ENCODE measurements at regions not wholly inside any gene's neighbourhood (a gene's known extent, or its start where the extent isn't known, plus 50 kb on each side); places are given as distances from the start of the nearest gene placed in this dataset.

DNA sequence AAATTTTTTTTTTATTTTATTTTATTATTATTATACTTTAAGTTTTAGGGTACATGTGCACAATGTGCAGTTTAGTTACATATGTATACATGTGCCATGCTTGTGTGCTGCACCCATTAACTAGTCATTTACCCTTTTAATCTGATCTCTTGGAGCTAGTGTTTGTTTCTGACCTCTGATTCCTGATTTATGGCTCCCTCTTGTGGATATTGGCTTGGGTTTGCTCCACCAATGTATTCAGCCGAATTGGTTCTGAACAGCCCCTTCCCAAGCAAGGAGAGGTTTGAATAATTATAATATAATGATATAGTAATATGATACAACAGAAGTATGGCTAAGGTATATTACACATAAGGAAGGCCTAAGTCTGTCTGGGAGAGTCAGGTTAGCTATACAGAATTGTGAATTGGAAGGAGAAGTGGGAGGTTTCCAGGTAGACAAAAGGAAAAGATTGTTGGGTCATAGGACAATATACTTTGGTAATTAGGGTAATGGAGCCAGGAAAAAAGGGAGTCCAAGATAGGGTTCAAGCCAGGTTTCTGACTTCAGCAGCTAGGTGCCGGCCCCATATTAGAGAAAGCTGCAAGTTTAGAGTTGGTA lies 53.1 kb upstream of the HMCN1 start:
- no peak for TF ChIP-seq ZFP3 (CRISPR knock-in tag; IDR thresholded peaks at IDR 0.05)
- no peak for TF ChIP-seq ZFP30 (CRISPR knock-in tag; IDR thresholded peaks at IDR 0.05)
- TF ChIP-seq, protein P1, sequence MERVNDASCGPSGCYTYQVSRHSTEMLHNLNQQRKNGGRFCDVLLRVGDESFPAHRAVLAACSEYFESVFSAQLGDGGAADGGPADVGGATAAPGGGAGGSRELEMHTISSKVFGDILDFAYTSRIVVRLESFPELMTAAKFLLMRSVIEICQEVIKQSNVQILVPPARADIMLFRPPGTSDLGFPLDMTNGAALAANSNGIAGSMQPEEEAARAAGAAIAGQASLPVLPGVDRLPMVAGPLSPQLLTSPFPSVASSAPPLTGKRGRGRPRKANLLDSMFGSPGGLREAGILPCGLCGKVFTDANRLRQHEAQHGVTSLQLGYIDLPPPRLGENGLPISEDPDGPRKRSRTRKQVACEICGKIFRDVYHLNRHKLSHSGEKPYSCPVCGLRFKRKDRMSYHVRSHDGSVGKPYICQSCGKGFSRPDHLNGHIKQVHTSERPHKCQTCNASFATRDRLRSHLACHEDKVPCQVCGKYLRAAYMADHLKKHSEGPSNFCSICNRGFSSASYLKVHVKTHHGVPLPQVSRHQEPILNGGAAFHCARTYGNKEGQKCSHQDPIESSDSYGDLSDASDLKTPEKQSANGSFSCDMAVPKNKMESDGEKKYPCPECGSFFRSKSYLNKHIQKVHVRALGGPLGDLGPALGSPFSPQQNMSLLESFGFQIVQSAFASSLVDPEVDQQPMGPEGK (CRISPR knock-in tag; IDR thresholded peaks at IDR 0.05; ENCODE audit: borderline replicate concordance): no peak

All from SK-N-SH treated with all-trans-retinoic acid at 6 μM for 48 hours (cell line).